Loucy (cell line): ENCODE measurements at regions not wholly inside any gene's neighbourhood (a gene's known extent, or its start where the extent isn't known, plus 50 kb on each side); places are given as distances from the start of the nearest gene placed in this dataset.

Experiments
- H2AFZ ChIP-seq: fragments of 200-600 bp; sonication (generic); 2 replicates; pipeline ENCODE4 v1.6.0; 2016; ENCODE audit warnings: antibody characterized with exemption, mild to moderate bottlenecking, low read length, moderate library complexity
- H3F3A ChIP-seq: fragments of 200-600 bp; 2 replicates; pipeline ENCODE4 v1.6.0; 2016; ENCODE audit warnings: antibody characterized with exemption, low read depth, mild to moderate bottlenecking
- H3K27me3 ChIP-seq: fragments of 200-600 bp; sonication (generic); 2 replicates; pipeline ENCODE4 v1.6.1; 2014; ENCODE audit warnings: low read length, mild to moderate bottlenecking; ENCODE audit not compliant: insufficient read depth, poor library complexity, severe bottlenecking
- H3K36me3 ChIP-seq: fragments of 200-600 bp; sonication (generic); 2 replicates; pipeline ENCODE4 v1.6.1; 2016; ENCODE audit warnings: low read length; ENCODE audit not compliant: insufficient read depth
- H3K4me1 ChIP-seq: fragments of 200-600 bp; sonication (generic); 2 replicates; pipeline ENCODE4 v1.5.1; 2014; ENCODE audit warnings: low read length, mild to moderate bottlenecking; ENCODE audit not compliant: insufficient read depth, poor library complexity, severe bottlenecking
- H3K4me2 ChIP-seq: fragments of 200-600 bp; sonication (generic); 2 replicates; pipeline ENCODE4 v1.6.0; 2014; ENCODE audit warnings: antibody characterized with exemption, low read length, low read depth, mild to moderate bottlenecking; ENCODE audit not compliant: poor library complexity, severe bottlenecking
- H3K4me3 ChIP-seq: fragments of 200-600 bp; sonication (generic); 2 replicates; pipeline ENCODE4 v1.5.1; 2014; ENCODE audit warnings: low read length, mild to moderate bottlenecking, mixed read lengths; ENCODE audit not compliant: poor library complexity, severe bottlenecking
- H3K79me2 ChIP-seq: fragments of 200-600 bp; sonication (generic); 2 replicates; pipeline ENCODE4 v1.6.1; 2014; ENCODE audit warnings: low read length; ENCODE audit not compliant: insufficient read depth
- H3K9ac ChIP-seq: fragments of 200-600 bp; sonication (generic); 2 replicates; pipeline ENCODE4 v1.6.0; 2014; ENCODE audit warnings: mild to moderate bottlenecking, low read depth, low read length, moderate library complexity; ENCODE audit not compliant: poor library complexity, severe bottlenecking
- H3K9me2 ChIP-seq: fragments of 200-600 bp; sonication (generic); replicated peaks from 2 replicates; pipeline ENCODE4 v1.6.1; 2016; ENCODE audit warnings: low read depth, low read length, mixed read lengths
- H3K9me3 ChIP-seq: fragments of 200-600 bp; sonication (generic); 2 replicates; pipeline ENCODE4 v1.6.1; 2014; ENCODE audit warnings: mild to moderate bottlenecking, antibody characterized with exemption, low read length, low read depth; ENCODE audit not compliant: insufficient read depth
- H4K20me1 ChIP-seq: fragments of 200-600 bp; sonication (generic); 2 replicates; pipeline ENCODE4 v1.6.0; 2014; ENCODE audit warnings: antibody characterized with exemption, low read length, mild to moderate bottlenecking; ENCODE audit not compliant: insufficient read depth, poor library complexity, severe bottlenecking
- EZH2phosphoT487 ChIP-seq: fragments of 200-600 bp; IDR thresholded peaks from 2 replicates; pipeline ENCODE4 v1.6.1; 2018; ENCODE audit warnings: antibody characterized with exemption, mild to moderate bottlenecking, moderate library complexity, borderline replicate concordance
- TF ChIP-seq, protein P1 (sequence below): fragments of 200-600 bp; sonication (generic); conservative IDR thresholded peaks from 2 replicates; pipeline ENCODE4 v1.5.1; 2014; ENCODE audit warnings: mild to moderate bottlenecking, antibody characterized with exemption, low read length

DNA sequence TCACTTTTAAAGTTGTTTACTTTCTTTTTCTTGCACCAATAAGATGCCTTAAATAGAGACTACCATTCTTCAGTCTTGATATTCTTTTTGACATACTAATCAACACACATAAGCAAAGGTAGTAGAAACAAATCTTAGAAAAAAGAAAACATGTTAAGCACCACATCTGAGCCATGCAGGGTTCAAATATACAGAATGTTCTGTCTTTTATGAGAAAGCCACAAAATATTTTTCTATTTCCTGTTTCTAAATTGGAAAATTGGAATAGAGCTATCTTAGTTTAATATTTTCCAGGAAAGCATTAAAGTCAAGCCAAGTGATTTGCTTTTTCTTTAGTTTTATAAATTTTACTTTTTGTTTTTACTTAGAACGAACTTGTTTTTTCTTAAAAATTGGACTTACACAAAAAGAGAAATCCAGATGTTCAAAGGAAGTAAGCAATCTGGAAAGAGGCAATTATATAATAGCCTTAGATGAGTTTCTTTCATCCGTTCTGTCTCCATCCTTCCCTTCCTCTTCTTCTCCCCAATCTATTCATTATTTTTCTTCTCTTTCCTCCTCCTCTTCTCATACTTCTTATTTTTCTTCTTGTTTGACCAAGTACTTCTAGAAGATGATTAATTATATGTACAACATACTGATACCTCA, 731.7 kb downstream of the SQOR start:
- Histone ChIP-seq H2AFZ (no peak overlapping the region), H3K79me2 (no peaks in the 10 kb centered on the region), H3K4me3 (no peak overlapping the region), H4K20me1 (no peaks in the 10 kb centered on the region), H3K27me3 (no peaks in the 10 kb centered on the region), H3K9ac (no peak overlapping the region), H3K4me2 (no peak overlapping the region), H3F3A (no peaks in the 10 kb centered on the region), H3K9me3 (no peaks in the 10 kb centered on the region; the same call in 1 of the 2 replicates), H3K36me3 (no peaks in the 10 kb centered on the region), H3K9me2 (no peaks in the 10 kb centered on the region), H3K4me1 (no peaks in the 10 kb centered on the region)
- TF ChIP-seq EZH2phosphoT487 = no peak
- TF ChIP-seq, protein P1, sequence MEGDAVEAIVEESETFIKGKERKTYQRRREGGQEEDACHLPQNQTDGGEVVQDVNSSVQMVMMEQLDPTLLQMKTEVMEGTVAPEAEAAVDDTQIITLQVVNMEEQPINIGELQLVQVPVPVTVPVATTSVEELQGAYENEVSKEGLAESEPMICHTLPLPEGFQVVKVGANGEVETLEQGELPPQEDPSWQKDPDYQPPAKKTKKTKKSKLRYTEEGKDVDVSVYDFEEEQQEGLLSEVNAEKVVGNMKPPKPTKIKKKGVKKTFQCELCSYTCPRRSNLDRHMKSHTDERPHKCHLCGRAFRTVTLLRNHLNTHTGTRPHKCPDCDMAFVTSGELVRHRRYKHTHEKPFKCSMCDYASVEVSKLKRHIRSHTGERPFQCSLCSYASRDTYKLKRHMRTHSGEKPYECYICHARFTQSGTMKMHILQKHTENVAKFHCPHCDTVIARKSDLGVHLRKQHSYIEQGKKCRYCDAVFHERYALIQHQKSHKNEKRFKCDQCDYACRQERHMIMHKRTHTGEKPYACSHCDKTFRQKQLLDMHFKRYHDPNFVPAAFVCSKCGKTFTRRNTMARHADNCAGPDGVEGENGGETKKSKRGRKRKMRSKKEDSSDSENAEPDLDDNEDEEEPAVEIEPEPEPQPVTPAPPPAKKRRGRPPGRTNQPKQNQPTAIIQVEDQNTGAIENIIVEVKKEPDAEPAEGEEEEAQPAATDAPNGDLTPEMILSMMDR = no peak

GRCh38 chr15:46383978-46384377, 749.1 kb downstream of the SQOR start:
- H3K9ac ChIP-seq = no peak overlapping the region
- H3F3A ChIP-seq = no peaks in the 10 kb centered on the region
- H3K9me2 ChIP-seq = no peaks in the 10 kb centered on the region
- H3K4me2 ChIP-seq = no peak overlapping the region
- H3K27me3 ChIP-seq = no peaks in the 10 kb centered on the region
- H2AFZ ChIP-seq = no peak overlapping the region
- H3K79me2 ChIP-seq = no peaks in the 10 kb centered on the region
- H4K20me1 ChIP-seq = no peaks in the 10 kb centered on the region
- TF ChIP-seq EZH2phosphoT487 = no peak
- TF ChIP-seq, protein P1 = no peak
- H3K4me1 ChIP-seq = no peaks in the 10 kb centered on the region
- H3K9me3 ChIP-seq = no peaks in the 10 kb centered on the region
- H3K4me3 ChIP-seq = no peak overlapping the region
- H3K36me3 ChIP-seq = no peaks in the 10 kb centered on the region

GRCh38 chr15:46386356-46386755, 751.5 kb downstream of the SQOR start:
- no peak for TF ChIP-seq EZH2phosphoT487
- TF ChIP-seq, protein P1 = no peak
- Histone ChIP-seq H3K4me2 (no peak overlapping the region), H3K9me3 (no peaks in the 10 kb centered on the region), H3K27me3 (no peaks in the 10 kb centered on the region), H3K79me2 (no peaks in the 10 kb centered on the region), H3K4me1 (no peaks in the 10 kb centered on the region), H3K9me2 (no peaks in the 10 kb centered on the region), H3F3A (no peaks in the 10 kb centered on the region), H2AFZ (no peak overlapping the region), H3K4me3 (no peak overlapping the region), H4K20me1 (no peaks in the 10 kb centered on the region), H3K36me3 (no peaks in the 10 kb centered on the region), H3K9ac (no peak overlapping the region)
